HG03439 (cell line): ENCODE measurements at regions not wholly inside any gene's neighbourhood (a gene's known extent, or its start where the extent isn't known, plus 50 kb on each side); places are given as distances from the start of the nearest gene placed in this dataset.

ENCODE experiments used
- ATAC-seq: cut with Tn5 transposase; IDR thresholded peaks from one replicate; pipeline ENCODE4 v1.9.1; 2021; ENCODE audit warnings: mild to moderate bottlenecking, moderate library complexity; ENCODE audit not compliant: unreplicated experiment

GRCh38 chr10:107614939-107615685, 450.6 kb upstream of the SORCS1 start:
- ATAC-seq, result no peak

GRCh38 chr10:107611115-107611514, 446.6 kb upstream of the SORCS1 start:
- ATAC-seq, result no peak

GRCh38 chr10:107589081-107589480, 424.6 kb upstream of the SORCS1 start:
- ATAC-seq, result no peak

- ATAC-seq, result no peak
Measured at GRCh38 chr10:107585630-107586029, 421.1 kb upstream of the SORCS1 start.

DNA sequence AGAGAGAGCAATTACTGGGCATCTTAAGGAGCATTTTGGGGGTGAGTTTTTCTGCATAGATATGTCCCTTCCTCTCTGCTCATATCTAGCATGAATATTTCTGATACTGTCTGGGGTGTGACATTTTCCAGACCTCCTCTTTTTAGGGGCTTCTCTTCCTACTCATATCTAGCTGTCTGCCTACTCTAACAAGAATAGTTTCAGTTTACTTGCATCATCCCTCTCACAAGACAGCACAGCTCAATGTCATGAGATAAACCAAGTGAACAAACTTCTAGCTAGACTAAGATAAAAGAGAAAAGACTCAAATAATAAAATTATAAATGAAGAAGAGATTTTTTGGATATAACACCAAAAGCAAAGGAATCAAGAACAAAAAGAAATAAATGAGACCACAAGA, 419.5 kb upstream of the SORCS1 start:
- no peak for ATAC-seq

GRCh38 chr10:107579970-107580369, 415.5 kb upstream of the SORCS1 start:
- ATAC-seq, result no peak

DNA sequence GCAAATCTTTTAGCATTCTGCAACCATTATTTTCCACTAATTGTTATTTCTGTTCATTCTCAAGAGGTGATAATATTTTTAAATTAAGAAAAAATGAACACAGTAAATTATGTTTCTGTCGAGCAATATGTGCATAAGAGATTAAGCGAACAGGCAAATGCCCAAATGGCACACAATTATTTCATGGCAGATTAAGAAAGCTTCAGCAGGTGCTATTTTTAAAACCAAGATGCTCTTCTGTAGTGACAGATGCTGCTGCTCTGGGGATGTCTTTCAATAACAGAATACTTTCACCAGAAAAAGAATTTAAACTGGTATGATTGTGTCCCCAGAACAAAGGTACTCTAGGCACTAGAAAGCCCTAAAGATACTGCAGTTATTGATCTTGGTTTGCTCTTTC, 412.7 kb upstream of the SORCS1 start:
- no peak for ATAC-seq

- no peak for ATAC-seq
Measured at GRCh38 chr10:107576746-107577145, 412.2 kb upstream of the SORCS1 start.

DNA sequence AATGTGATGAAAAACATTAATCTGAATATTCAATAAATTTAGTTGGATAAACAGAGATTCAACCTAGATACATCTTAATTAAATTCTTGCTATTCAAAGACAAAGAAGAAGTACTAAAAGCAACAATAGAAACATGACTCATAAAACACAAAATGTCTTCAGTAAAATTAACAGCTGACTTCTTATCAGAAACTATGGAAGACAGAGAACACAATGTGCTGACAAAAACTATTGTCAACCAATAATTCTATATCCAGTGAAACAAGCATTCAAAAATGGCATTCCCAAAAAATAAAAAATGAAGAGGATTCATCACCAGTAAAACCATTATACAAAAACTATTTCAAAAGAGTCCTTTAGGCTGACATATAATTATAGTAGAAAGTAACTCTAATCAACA, 400.5 kb upstream of the SORCS1 start:
- no peak for ATAC-seq

GRCh38 chr10:107561136-107561650, 396.7 kb upstream of the SORCS1 start:
- ATAC-seq, result no peak

DNA sequence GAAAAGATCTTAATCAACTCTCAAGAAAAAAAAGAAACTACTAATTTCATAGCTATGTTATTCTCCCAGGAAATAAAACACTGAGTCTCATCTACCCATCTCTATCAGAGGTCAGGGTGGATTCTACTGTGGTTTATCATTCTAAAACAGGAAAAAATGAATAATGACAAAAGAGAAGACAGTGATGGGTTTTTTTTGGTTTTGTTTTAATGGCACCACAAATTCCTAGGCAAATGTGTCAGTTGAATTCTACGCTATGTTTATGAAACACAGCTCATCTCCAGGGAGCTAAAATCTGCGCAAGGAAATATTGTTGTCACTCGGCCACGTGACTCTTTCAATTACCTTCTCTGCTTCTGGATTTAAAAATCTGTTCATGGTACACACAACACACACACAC, 393.4 kb upstream of the SORCS1 start:
- no peak for ATAC-seq

GRCh38 chr10:107554333-107554732, 389.8 kb upstream of the SORCS1 start:
- no peak for ATAC-seq

GRCh38 chr10:107553470-107553869, 389.0 kb upstream of the SORCS1 start:
- ATAC-seq, result no peak

DNA sequence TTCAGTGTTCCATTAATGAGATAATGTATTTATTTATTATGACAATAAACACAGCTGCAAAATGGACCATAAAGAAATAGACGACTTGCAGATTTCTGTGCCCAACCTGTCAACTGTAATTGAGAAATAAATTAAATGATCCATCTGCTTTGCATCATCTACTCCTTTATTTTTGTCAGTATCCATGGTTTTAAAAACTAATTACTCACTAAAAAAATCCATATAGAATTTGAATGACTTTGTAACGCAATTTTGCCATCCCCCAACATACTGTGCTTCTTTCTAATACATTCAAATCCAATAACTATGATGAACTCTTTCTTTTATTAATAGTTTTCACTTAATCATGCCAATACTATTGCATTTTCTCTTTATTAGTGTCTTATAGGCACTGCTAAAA, 388.5 kb upstream of the SORCS1 start:
- ATAC-seq, result no peak

DNA sequence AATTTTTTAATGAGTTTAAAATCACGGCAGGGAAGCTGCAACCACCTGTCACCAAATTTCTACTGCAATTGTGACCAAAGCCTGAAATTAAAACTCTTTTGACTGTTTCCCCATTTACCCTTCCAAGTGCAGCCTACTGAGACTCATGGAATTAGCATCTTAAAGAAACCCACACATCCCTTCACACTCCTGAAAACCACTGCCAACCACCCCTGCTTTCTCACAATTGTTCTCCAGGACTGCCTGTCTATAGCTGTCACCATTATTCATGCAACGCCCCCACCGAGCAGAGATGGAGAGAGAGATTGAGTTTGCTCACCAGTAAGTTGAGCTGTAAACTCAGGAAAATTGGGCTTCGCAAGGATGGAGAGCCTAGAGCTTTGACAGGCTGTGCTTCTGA, 383.8 kb upstream of the SORCS1 start:
- ATAC-seq, result no peak

DNA sequence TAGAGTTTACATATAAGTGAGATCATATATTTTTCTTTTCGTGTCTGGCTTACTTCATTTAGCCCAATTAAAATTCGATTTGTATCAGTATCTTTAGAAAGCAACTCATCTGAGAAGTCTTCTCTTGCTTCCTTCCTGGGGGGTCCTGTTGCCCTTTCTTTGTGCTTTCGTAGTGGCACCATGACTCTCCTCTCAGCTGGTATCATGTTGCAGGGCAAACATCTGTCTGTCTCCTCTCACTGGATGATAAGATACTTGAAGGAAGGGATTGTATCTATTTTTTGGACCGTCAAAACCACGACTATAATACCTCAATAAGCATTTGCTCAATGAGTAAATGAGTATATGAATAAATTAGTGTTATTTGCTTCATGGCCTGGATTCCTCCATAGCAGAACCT, 382.5 kb upstream of the SORCS1 start:
- ATAC-seq, result no peak

- no peak for ATAC-seq
Measured at GRCh38 chr10:107546284-107546683, 381.8 kb upstream of the SORCS1 start.

DNA sequence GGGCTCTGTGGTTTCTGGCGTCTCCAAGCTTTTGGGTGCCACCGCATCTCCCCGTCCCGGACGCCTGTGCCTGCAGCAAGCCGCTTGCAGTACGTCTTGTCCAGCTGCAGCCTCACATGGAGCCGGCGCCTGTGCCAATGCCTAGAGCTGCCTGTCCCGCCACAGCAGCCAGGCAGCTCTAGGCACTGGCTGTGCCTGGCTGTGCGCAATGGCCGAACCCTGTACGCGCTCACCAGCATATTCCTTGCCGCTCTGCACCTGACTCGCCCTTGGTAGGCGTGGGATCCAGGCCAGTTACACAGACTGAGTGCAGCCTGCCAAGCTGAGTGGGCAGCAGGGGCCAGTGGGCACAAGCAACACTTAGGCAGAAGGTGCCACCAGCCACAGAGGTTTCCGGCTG, 381.2 kb upstream of the SORCS1 start:
- no peak for ATAC-seq

DNA sequence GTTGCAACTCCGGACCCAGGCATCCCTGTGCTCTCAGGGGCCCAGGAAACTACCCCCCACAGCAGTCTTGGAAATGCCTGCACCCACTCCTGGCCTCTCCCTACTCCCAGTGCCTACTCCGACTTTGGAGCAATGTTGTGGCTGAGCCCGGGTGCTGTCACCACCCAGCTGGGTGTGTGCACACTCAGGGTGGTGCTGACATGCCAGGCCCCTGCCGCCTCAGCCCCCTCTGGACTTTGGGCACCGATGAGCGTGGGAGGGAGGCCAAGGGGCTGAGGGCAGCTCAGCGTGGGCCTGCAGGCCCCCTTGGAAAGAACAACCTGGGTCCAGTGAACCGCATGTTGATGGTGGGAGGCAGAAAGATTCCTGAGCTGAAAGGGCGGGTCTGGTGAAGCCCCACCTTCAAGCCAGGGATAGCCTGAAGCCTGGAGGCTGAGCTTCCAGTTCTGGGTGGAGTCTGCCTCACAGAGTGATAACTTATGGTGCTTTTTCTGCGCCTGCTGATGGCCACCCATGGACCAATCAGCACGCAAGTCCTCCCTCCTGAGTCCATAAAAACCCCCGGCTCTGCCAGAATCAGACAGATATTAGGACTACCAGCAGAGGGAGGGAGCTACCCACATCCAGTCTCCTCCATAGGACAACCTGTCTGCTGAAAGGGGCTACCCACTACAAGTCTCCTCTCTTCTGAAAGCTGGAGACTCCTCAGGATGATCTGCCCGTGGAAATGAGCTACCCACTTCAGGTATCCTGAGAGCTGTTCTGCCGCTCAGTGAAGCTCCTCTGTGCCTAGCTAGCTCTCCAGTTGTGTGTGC, 380.4 kb upstream of the SORCS1 start:
- no peak for ATAC-seq

GRCh38 chr10:107542607-107543006, 378.1 kb upstream of the SORCS1 start:
- ATAC-seq, result no peak

GRCh38 chr10:107542016-107542415, 377.5 kb upstream of the SORCS1 start:
- ATAC-seq, result no peak

GRCh38 chr10:107540981-107541380, 376.5 kb upstream of the SORCS1 start:
- ATAC-seq, result no peak
